Fibroblast of mammary gland (primary cell): ENCODE measurements at regions not wholly inside any gene's neighbourhood (a gene's known extent, or its start where the extent isn't known, plus 50 kb on each side); places are given as distances from the start of the nearest gene placed in this dataset.
"Not testable (repeated sequence)": the region's sequence is repeated elsewhere in the genome, so short reads cannot be mapped to it uniquely, and the experiment has no call there.

Experiments
- DNase-seq: peaks from one replicate; pipeline ENCODE4 v3.0.0-alpha.2; 2010; ENCODE audit warnings: low read depth
- H3K4me3 ChIP-seq: 2 replicates; pipeline ENCODE4 v1.5.1; 2011; ENCODE audit warnings: low read depth, mild to moderate bottlenecking, low read length, moderate library complexity; ENCODE audit not compliant: control insufficient read depth
- TF ChIP-seq, protein P1 (sequence below): conservative IDR thresholded peaks from 2 replicates; pipeline ENCODE4 v1.5.1; 2011; ENCODE audit warnings: low read depth, low read length, inconsistent platforms; ENCODE audit not compliant: control insufficient read depth, insufficient read depth

DNA sequence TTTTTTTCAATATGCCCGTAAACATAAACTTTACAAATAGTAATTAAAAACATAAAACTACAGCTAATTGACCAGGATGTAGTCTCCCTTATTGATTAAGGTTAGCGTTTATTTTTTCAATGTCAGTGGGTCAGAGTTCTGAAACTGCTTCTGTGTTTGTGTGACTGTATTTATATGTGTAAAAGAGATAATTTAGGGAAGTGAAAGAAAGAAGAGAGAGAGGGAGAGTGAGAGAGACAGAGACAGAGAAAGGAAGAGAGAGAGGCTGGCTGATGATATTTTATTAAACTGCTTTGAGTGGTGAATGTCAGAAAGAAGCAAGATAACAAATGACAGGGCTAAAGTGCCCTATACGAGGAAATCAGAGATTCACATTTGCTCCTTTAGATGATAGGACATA lies 266.1 kb upstream of the PTCHD4 start:
- TF ChIP-seq, protein P1, sequence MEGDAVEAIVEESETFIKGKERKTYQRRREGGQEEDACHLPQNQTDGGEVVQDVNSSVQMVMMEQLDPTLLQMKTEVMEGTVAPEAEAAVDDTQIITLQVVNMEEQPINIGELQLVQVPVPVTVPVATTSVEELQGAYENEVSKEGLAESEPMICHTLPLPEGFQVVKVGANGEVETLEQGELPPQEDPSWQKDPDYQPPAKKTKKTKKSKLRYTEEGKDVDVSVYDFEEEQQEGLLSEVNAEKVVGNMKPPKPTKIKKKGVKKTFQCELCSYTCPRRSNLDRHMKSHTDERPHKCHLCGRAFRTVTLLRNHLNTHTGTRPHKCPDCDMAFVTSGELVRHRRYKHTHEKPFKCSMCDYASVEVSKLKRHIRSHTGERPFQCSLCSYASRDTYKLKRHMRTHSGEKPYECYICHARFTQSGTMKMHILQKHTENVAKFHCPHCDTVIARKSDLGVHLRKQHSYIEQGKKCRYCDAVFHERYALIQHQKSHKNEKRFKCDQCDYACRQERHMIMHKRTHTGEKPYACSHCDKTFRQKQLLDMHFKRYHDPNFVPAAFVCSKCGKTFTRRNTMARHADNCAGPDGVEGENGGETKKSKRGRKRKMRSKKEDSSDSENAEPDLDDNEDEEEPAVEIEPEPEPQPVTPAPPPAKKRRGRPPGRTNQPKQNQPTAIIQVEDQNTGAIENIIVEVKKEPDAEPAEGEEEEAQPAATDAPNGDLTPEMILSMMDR: no peak
- no peak overlapping the region for H3K4me3 ChIP-seq
- no peak for DNase-seq

DNA sequence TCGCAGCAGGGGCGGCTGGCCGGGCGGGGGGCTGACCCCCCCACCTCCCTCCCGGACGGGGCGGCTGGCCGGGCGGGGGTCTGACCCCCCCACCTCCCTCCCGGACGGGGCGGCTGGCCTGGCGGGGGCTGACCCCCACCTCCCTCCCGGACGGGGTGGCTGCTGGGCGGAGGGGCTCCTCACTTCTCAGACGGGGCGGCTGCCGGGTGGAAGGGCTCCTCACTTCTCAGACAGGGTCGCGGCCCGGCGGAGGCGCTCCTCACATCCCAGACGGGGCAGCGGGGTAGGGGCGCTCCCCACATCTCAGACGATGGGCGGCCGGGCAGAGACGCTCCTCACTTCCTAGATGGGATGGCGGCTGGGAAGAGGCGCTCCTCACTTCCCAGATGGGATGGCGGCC lies 260.2 kb upstream of the PTCHD4 start:
- not testable (repeated sequence) for H3K4me3 ChIP-seq, DNase-seq

DNA sequence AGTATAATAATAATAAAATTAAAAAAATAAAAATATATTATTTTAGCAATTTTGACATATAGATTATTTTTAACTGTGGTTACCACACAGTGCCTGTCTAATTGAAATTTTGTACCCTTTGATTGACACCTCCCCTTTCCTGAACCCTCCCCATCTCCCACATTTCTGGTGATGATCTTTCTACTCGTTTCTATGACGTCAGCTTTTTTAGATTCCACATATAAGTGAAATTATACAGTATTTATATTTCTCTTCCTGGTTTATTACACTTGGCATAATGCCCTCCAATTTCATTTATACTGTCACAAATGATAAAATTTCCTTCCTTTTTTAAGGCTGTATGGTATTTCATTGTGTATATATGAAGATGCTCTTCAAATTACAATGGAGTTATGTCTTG lies 258.1 kb upstream of the PTCHD4 start:
- no peak for DNase-seq
- H3K4me3 ChIP-seq: no peak overlapping the region
- TF ChIP-seq, protein P1: no peak

DNA sequence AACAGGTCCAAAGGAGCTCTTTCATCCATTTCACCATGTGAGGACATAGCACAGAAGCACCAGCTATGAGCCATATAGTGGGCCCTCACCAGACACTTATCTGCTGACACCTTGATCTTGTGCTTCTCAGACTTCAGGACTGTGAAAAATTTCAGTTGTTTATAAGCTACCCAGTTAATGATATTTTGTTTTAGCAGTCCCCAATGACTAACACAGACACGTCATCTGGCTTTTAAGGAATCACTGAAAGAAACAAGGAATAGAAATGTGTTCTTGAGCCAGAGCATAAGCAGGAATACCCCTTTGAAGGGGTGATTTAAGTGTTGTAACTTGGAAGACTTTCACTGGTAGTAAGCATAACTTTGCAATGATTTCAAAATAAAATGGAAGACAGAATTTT lies 214.7 kb upstream of the PTCHD4 start:
- H3K4me3 ChIP-seq: no peak overlapping the region
- peak; percentile 81 for DNase-seq
- TF ChIP-seq, protein P1: no peak

DNA sequence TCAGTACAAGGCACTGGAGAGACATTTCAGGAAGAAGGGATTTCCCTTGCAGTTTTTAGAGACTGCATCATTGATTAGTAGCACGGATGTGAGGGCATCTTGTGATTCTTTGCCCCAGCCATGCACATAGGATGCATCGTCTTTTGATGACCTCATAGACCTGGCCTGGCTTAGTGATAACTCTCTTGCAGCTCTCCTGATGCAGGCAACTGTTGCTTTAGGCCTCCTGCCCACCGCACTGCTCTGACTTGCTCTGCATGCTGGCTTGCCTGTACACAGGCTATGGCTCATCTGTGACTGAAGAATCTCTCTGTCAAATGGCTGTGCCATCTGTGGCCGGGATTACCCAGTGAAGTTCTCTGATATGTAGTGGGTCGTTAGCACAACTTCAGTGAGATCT lies 207.7 kb upstream of the PTCHD4 start:
- H3K4me3 ChIP-seq: no peak overlapping the region
- TF ChIP-seq, protein P1: no peak
- DNase-seq: peak; percentile 6

DNA sequence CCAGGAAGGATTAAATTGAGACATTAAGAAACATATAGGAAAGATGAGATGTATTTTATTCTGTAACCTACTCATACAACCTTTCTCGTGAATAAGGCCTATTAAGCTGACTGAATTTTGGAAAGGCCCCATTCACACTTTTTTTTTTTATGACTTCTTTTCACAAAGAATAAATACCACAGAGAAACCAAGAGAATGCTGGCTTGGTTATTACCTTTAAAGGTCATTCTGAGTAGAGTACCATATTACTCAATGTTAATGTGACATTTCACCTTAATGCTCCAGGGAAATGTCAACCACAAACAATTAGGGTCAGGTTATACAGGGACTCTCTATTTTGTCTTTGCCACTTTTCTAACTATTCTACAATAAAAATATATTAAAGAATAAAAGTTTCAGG lies 204.9 kb upstream of the PTCHD4 start:
- H3K4me3 ChIP-seq: no peak overlapping the region
- no peak for DNase-seq
- TF ChIP-seq, protein P1: no peak

DNA sequence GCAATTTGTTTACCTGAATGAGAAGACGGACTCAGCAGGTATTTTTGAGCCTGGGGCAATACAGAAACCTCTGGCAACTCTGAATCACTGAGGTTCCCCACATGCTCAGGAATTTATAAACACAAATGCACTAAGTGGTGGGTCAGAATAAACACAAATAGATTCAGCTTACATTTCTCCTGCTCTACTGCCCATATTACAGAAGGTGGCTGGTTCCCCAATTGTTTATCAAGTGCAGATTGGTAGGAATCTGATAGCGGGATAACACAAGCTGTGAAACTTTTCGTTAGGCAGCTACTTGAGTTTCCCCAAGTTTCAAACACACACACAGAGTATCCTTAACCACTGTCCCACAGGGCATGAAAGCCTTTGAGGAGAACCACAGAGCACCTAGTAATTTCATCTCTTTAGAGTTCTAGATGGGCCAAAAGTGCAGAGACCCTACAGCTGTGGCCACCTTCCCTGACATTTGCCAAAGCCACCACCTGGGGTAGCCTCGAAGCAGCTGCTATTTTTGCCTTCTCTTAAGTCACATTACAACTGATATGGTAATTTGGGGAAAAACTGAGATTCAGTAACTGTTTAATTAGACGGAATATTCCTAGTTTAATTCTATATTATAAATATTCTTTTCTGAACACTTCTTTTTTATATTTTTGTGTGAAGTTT lies 204.2 kb upstream of the PTCHD4 start:
- H3K4me3 ChIP-seq: no peak overlapping the region
- DNase-seq: no peak
- TF ChIP-seq, protein P1: no peak
